PC-3 (cell line): ENCODE measurements at regions not wholly inside any gene's neighbourhood (a gene's known extent, or its start where the extent isn't known, plus 50 kb on each side); places are given as distances from the start of the nearest gene placed in this dataset.

Experiments
- EZH2 ChIP-seq: fragments of 300-600 bp; sonication (generic); IDR thresholded peaks from one replicate; pipeline ENCODE4 v1.6.1; 2017; ENCODE audit warnings: antibody characterized with exemption, mild to moderate bottlenecking, low read length; ENCODE audit not compliant: unreplicated experiment
- TF ChIP-seq, protein P1 (sequence below): fragments of 300-600 bp; sonication (generic); conservative IDR thresholded peaks from 2 replicates; pipeline ENCODE4 v1.5.1; 2017; ENCODE audit warnings: antibody characterized with exemption, low read depth, mild to moderate bottlenecking, low read length

DNA sequence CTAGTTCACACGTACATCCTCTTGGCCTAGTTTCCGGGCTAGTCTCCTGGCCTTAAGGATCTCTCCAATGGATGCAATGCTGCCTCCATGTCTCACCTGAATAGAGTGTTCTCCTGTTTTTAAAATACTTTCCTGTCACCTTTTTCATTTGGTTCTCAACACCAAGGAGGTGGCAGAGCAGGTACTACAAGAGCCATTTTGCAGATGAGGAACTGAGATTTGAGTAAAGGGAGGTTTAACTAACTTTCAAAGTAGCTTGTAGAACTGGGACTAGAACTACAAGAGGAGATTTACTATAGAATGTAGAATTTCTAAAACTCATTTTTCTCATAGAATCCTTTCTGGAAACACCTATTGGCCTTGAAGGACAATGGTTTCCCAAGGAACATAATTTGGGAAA is 97.6 kb upstream of the AP1S2 start:
- TF ChIP-seq, protein P1, sequence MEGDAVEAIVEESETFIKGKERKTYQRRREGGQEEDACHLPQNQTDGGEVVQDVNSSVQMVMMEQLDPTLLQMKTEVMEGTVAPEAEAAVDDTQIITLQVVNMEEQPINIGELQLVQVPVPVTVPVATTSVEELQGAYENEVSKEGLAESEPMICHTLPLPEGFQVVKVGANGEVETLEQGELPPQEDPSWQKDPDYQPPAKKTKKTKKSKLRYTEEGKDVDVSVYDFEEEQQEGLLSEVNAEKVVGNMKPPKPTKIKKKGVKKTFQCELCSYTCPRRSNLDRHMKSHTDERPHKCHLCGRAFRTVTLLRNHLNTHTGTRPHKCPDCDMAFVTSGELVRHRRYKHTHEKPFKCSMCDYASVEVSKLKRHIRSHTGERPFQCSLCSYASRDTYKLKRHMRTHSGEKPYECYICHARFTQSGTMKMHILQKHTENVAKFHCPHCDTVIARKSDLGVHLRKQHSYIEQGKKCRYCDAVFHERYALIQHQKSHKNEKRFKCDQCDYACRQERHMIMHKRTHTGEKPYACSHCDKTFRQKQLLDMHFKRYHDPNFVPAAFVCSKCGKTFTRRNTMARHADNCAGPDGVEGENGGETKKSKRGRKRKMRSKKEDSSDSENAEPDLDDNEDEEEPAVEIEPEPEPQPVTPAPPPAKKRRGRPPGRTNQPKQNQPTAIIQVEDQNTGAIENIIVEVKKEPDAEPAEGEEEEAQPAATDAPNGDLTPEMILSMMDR = no peak
- no peak for TF ChIP-seq EZH2
